HepG2 (cell line): ENCODE measurements at regions not wholly inside any gene's neighbourhood (a gene's known extent, or its start where the extent isn't known, plus 50 kb on each side); places are given as distances from the start of the nearest gene placed in this dataset.

Experiments used
- ATF6 ChIP-seq: sonication (generic); formaldehyde crosslinking; conservative IDR thresholded peaks from 2 replicates; pipeline ENCODE4 v1.4.0; 2020; ENCODE audit warnings: missing genetic modification reagents
- CHD4 ChIP-seq: fragments of 200-600 bp; sonication (generic); IDR thresholded peaks from 2 replicates; pipeline ENCODE4 v1.7.0; 2017; ENCODE audit warnings: mild to moderate bottlenecking, low read length, borderline replicate concordance
- CTCF ChIP-seq: sonication (generic); formaldehyde crosslinking; IDR thresholded peaks from 2 replicates; pipeline ENCODE4 v1.5.0; 2020; ENCODE audit warnings: mild to moderate bottlenecking, missing genetic modification reagents, moderate library complexity
- ETS1 ChIP-seq: sonication (generic); formaldehyde crosslinking; IDR thresholded peaks from 2 replicates; pipeline ENCODE4 v1.4.0; 2020; ENCODE audit warnings: missing genetic modification reagents
- EZH2 ChIP-seq: conservative IDR thresholded peaks from 2 replicates; pipeline ENCODE4 v1.6.1; 2012; ENCODE audit warnings: mild to moderate bottlenecking, low read depth, low read length, moderate library complexity
- HOMEZ ChIP-seq: IDR thresholded peaks from 2 replicates; pipeline ENCODE4 v1.6.1; 2016; ENCODE audit warnings: low read depth
- MXD1 ChIP-seq: sonication (generic); formaldehyde crosslinking; IDR thresholded peaks from 2 replicates; pipeline ENCODE4 v1.4.0; 2020; ENCODE audit warnings: mild to moderate bottlenecking, missing genetic modification reagents
- POLR2A ChIP-seq, 2 experiments: IDR thresholded peaks; 2 replicates each; pipeline ENCODE4 v1.6.1; 2011; ENCODE audit warnings: low read depth in 2 of 2, low read length in 2 of 2, mild to moderate bottlenecking in 1 of 2, moderate library complexity in 1 of 2; ENCODE audit not compliant: insufficient read depth in 1 of 2
- THYN1 ChIP-seq: sonication (generic); formaldehyde crosslinking; IDR thresholded peaks from 2 replicates; pipeline ENCODE4 v1.8.1; 2023; ENCODE audit warnings: low read depth, mild to moderate bottlenecking, moderate library complexity, missing genetic modification reagents, borderline replicate concordance
- ZFP1 ChIP-seq: IDR thresholded peaks from 2 replicates; pipeline ENCODE4 v1.6.1; 2016
- ZNF451 ChIP-seq: sonication (generic); formaldehyde crosslinking; IDR thresholded peaks from 2 replicates; pipeline ENCODE4 v1.5.0; 2020; ENCODE audit warnings: mild to moderate bottlenecking, missing genetic modification reagents

- TF ChIP-seq ATF6 (CRISPR knock-in tag) (no peak), ZNF451 (CRISPR knock-in tag) (no peak), THYN1 (CRISPR knock-in tag) (no peak), CHD4 (no peak), ZFP1 (no peak), HOMEZ (CRISPR knock-in tag) (no peak), POLR2A (IDR thresholded peaks at IDR 0.05; ENCODE audit: insufficient read depth in 1 of 2, low read depth in 2 of 2, low read length in 2 of 2) (no peak), CTCF (CRISPR knock-in tag) (no peak), EZH2 (no peak), MXD1 (CRISPR knock-in tag) (no peak), ETS1 (CRISPR knock-in tag) (no peak)
These were observed 160.5 kb downstream of the LTN1 start for GRCh38 chr21:28832013-28832714.
